ENCODE measurements at regions not wholly inside any gene's neighbourhood (a gene's known extent, or its start where the extent isn't known, plus 50 kb on each side); places are given as distances from the start of the nearest gene placed in this dataset.
A peak's percentile ranks its signal among the peaks of the same experiment; 100 is the strongest.

DNA sequence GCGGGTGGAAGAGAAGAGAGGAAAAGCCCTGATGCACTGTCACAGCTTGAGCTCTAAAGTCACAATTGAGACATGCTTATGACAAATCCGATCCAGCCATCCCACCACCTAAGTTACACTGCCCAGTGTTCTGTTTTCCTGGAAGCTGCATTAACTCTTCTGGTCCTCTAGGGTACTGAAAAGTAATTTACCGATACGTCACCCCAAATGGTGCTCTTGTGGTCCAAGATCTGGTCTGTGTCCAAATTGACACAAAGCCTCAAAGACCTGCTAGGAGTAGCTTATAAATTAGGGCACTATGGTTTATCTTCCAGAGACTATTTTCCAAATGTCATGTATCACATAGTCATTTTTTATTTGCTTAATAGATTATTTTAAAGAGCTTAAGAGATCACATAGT, 186.7 kb upstream of the ETAA1 start:
- no peak overlapping the region for H3K4ac ChIP-seq (ENCODE audit: low read depth, low read length)
- no peaks in the 10 kb centered on the region for H3K9me3 ChIP-seq (ENCODE audit: control insufficient read depth, low read depth, low read length)
- WGBS (ENCODE audit: extremely low coverage, insufficient read length, low lambda C conversion rate): no CpG with 5 or more reads among the region's 4 CpGs
- peak; percentile 39 for TF ChIP-seq CTCF (conservative IDR thresholded peaks at IDR 0.05)
- H2AFZ ChIP-seq (ENCODE audit: low read length): no peak overlapping the region
- Mint-ChIP-seq H3K27me3 (ENCODE audit: low read depth) (no peaks in the 10 kb centered on the region), H3K36me3 (ENCODE audit: insufficient read depth in 1 of 3, low read depth in 3 of 3) (no peaks in the 10 kb centered on the region), H3K27ac (no peak overlapping the region), H3K4me3 (no peak overlapping the region), H3K4me1 (peaks cover 17 to 19% of the 10 kb centered on the region in 2 experiments), H3K9me3 (no peaks in the 10 kb centered on the region)
- no peak overlapping the region for H3K4me2 ChIP-seq (ENCODE audit: insufficient read depth, insufficient read length, low read length)
- no peak overlapping the region for H3K9ac ChIP-seq (ENCODE audit: extremely low read depth, insufficient read length, low read length)
- no peak overlapping the region for H3T11ph ChIP-seq (ENCODE audit: low read length)
- no peak overlapping the region for H4K8ac ChIP-seq (replicated peaks; ENCODE audit: insufficient read length, low read depth, low read length)
- no peak overlapping the region for H3K14ac ChIP-seq (ENCODE audit: insufficient read depth, low read length)
- no peaks in the 10 kb centered on the region for H3K79me1 ChIP-seq (ENCODE audit: insufficient read depth, low read depth, low read length, poor library complexity, severe bottlenecking)
- H4K5ac ChIP-seq (ENCODE audit: insufficient read length, low read depth, low read length): no peak overlapping the region
- no peaks in the 10 kb centered on the region for H3K79me2 ChIP-seq (ENCODE audit: insufficient read depth, low read length)
- no peak overlapping the region for H2BK5ac ChIP-seq (ENCODE audit: insufficient read length, low read length)
- no peak overlapping the region for H3K56ac ChIP-seq (ENCODE audit: insufficient read length, low read depth, low read length)
- H2BK20ac ChIP-seq (ENCODE audit: low read depth, low read length, poor library complexity, severe bottlenecking): no peak overlapping the region
- H2BK12ac ChIP-seq (ENCODE audit: insufficient read length, low read depth, low read length): no peak overlapping the region
- no peak for DNase-seq
- no peak overlapping the region for H4K91ac ChIP-seq (ENCODE audit: insufficient read length, low read depth, low read length)
- H3K23ac ChIP-seq (ENCODE audit: insufficient read length, low read depth, low read length): no peak overlapping the region
- H2BK15ac ChIP-seq (ENCODE audit: low read depth, low read length): no peak overlapping the region
- H3K18ac ChIP-seq (ENCODE audit: insufficient read length, low read depth, low read length): no peak overlapping the region
- no peaks in the 10 kb centered on the region for H3K27me3 ChIP-seq (ENCODE audit: insufficient read depth, low read length)
- peaks cover 4% of the 10 kb centered on the region; the same call in 1 of the 2 replicates for H3K4me1 ChIP-seq (ENCODE audit: insufficient read depth, low read length)
- no peak overlapping the region for H2AK5ac ChIP-seq (ENCODE audit: insufficient read length, low read length)
- H3K27ac ChIP-seq (ENCODE audit: insufficient read length, low read depth, low read length): no peak overlapping the region
- no peak overlapping the region for H2BK120ac ChIP-seq (ENCODE audit: low read depth, low read length, poor library complexity, severe bottlenecking)
- H4K20me1 ChIP-seq (ENCODE audit: control insufficient read depth, insufficient read depth, insufficient read length): peaks cover 2% of the 10 kb centered on the region
- no peaks in the 10 kb centered on the region for H3K23me2 ChIP-seq (ENCODE audit: insufficient read length, low read depth, low read length, poor library complexity, severe bottlenecking)

Measured in H9 (cell line).